Nephron progenitor cell (in vitro differentiated cells): ENCODE measurements at regions not wholly inside any gene's neighbourhood (a gene's known extent, or its start where the extent isn't known, plus 50 kb on each side); places are given as distances from the start of the nearest gene placed in this dataset.

Experiments used
- DNase-seq: peaks from one replicate; pipeline ENCODE4 v3.0.0; 2021
- H3K27ac Mint-ChIP-seq: 2 replicates; pipeline ENCODE4 v1.8.0; 2021; ENCODE audit warnings: mild to moderate bottlenecking, moderate library complexity, mixed read lengths
- H3K27me3 Mint-ChIP-seq: 2 replicates; pipeline ENCODE4 v1.8.0; 2021; ENCODE audit warnings: mild to moderate bottlenecking, low read depth, mixed read lengths; ENCODE audit not compliant: poor library complexity
- H3K36me3 Mint-ChIP-seq: 2 replicates; pipeline ENCODE4 v1.8.0; 2021; ENCODE audit warnings: low read depth, mixed read lengths
- H3K4me1 Mint-ChIP-seq: 2 replicates; pipeline ENCODE4 v1.8.0; 2021; ENCODE audit warnings: mixed read lengths
- H3K4me3 Mint-ChIP-seq: 2 replicates; pipeline ENCODE4 v1.8.0; 2021; ENCODE audit warnings: mild to moderate bottlenecking, moderate library complexity, mixed read lengths
- H3K9me3 Mint-ChIP-seq: 2 replicates; pipeline ENCODE4 v1.8.0; 2021; ENCODE audit warnings: mild to moderate bottlenecking, moderate library complexity, mixed read lengths
- TF ChIP-seq, protein P1 (sequence below): fragments of 200-600 bp; sonication (generic); IDR thresholded peaks from 2 replicates; pipeline ENCODE4 v1.5.0; 2021; ENCODE audit warnings: antibody characterized with exemption

DNA sequence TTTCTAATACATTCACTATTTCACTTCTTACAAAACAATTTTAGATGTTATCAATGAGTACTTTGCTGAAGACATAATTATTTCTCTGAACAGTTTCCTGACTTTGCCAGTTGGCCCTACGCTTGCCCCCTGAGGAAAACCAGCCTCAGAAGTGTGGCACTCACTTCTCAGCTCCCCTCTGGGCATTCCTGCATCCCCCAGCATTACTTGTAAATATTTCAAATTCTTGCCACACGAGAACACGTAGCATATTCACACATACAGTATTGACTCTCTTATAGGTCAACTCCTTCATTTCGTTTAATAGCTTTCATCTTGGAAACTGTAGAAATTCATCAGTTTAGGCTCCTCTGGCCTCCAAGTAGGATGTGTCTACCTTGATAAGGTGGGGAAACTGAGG, 65.2 kb downstream of the OTX2 start:
- Mint-ChIP-seq H3K4me3 (no peak overlapping the region), H3K4me1 (no peaks in the 10 kb centered on the region), H3K27me3 (peaks cover 11% of the 10 kb centered on the region), H3K9me3 (no peaks in the 10 kb centered on the region), H3K36me3 (no peaks in the 10 kb centered on the region), H3K27ac (no peak overlapping the region)
- no peak for DNase-seq
- TF ChIP-seq, protein P1, sequence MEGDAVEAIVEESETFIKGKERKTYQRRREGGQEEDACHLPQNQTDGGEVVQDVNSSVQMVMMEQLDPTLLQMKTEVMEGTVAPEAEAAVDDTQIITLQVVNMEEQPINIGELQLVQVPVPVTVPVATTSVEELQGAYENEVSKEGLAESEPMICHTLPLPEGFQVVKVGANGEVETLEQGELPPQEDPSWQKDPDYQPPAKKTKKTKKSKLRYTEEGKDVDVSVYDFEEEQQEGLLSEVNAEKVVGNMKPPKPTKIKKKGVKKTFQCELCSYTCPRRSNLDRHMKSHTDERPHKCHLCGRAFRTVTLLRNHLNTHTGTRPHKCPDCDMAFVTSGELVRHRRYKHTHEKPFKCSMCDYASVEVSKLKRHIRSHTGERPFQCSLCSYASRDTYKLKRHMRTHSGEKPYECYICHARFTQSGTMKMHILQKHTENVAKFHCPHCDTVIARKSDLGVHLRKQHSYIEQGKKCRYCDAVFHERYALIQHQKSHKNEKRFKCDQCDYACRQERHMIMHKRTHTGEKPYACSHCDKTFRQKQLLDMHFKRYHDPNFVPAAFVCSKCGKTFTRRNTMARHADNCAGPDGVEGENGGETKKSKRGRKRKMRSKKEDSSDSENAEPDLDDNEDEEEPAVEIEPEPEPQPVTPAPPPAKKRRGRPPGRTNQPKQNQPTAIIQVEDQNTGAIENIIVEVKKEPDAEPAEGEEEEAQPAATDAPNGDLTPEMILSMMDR, result no peak

DNA sequence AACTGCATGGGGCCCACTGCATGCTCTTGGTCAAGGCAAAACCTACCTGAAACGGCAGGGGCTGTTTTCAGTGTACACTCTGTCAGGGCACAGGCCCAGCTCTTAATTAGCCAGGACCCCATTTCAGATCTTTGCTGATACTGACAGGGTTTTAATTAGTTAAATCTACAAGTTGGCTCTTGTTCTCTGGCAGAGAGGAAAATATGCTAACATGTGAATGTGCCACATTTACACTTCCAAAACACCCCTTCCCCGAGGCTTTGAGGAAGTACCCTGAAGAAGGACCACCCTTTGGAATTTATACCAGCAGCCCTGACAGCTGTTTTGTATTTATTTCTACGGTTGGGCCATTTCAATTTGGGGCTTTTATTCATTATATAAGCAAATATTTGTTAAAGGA, 66.3 kb downstream of the OTX2 start:
- no peak overlapping the region for H3K27ac Mint-ChIP-seq
- H3K4me1 Mint-ChIP-seq, result no peaks in the 10 kb centered on the region
- no peak for DNase-seq
- peaks cover 8% of the 10 kb centered on the region for H3K27me3 Mint-ChIP-seq
- H3K4me3 Mint-ChIP-seq, result no peak overlapping the region
- H3K9me3 Mint-ChIP-seq, result no peaks in the 10 kb centered on the region
- no peaks in the 10 kb centered on the region for H3K36me3 Mint-ChIP-seq
- TF ChIP-seq, protein P1, result no peak

DNA sequence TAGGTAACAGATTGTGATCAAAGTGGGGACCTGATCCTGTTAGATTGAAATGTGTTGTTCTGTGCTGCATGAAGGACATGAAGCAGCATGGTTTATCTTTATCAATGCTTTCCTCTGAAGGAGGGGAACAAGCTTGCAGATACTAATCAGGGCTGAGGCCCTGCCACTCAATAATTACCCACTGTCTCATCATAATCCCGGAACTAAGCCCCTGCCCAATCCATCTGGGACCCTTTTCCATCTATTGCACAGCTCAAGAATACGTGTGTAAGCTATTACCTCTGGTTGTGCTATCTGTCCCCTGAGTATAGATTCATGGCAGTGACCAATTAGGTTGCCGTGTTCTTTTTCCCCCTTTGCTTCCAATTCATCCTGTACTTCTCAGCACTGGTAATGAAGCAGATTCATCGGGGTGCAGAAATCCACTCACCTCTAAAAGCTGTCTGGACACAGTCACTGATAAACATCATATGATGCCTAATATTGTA, 67.8 kb downstream of the OTX2 start:
- Mint-ChIP-seq H3K27ac (no peak overlapping the region), H3K4me1 (no peaks in the 10 kb centered on the region), H3K4me3 (no peak overlapping the region), H3K36me3 (no peaks in the 10 kb centered on the region), H3K9me3 (no peaks in the 10 kb centered on the region), H3K27me3 (peaks cover 15% of the 10 kb centered on the region)
- TF ChIP-seq, protein P1, result no peak
- DNase-seq, result no peak

DNA sequence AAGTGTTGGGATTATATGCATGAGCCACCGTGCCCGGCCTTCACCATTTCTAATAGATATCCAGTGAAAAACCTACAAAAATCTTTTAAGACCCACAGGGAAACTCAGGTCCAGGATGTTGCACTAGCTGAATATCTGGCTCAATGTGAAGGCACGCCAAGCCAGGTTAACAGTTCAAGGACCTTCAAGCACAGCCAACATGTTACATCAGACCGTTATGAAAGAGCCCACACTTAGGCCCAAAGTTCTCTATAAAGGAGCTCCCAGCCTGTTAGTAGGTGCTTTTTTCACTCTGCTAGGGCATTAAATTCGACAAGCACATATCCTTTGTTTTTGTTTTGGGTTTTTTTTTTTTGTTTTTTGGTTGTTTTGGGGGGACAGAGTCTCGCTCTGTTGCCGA, 69.0 kb downstream of the OTX2 start:
- TF ChIP-seq, protein P1, result no peak
- Mint-ChIP-seq H3K4me1 (no peaks in the 10 kb centered on the region), H3K27me3 (peaks cover 16% of the 10 kb centered on the region), H3K4me3 (no peak overlapping the region), H3K36me3 (no peaks in the 10 kb centered on the region), H3K27ac (no peak overlapping the region), H3K9me3 (no peaks in the 10 kb centered on the region)
- no peak for DNase-seq

DNA sequence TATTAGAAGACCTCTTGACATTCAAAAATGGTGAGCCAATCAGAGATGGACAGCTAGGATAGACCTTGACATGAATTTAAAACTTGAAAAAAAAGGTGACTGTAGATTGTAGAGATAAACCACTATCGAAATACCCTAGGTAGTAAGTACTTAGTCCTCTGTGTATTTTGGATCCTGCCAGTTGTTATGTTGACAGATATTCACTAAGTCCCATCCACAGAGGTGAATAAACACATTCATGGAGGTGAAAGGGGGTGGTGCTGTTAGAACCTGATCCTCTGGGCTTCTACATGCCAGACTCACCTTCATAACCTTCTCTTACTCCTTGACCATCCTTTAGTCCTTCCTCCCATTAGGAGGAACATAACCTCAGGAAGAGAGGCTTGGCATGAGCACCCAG, 72.3 kb downstream of the OTX2 start:
- Mint-ChIP-seq H3K27ac (no peak overlapping the region), H3K9me3 (no peaks in the 10 kb centered on the region), H3K36me3 (no peaks in the 10 kb centered on the region), H3K4me3 (no peak overlapping the region), H3K27me3 (peaks cover 31% of the 10 kb centered on the region), H3K4me1 (no peaks in the 10 kb centered on the region)
- TF ChIP-seq, protein P1, result no peak
- no peak for DNase-seq

DNA sequence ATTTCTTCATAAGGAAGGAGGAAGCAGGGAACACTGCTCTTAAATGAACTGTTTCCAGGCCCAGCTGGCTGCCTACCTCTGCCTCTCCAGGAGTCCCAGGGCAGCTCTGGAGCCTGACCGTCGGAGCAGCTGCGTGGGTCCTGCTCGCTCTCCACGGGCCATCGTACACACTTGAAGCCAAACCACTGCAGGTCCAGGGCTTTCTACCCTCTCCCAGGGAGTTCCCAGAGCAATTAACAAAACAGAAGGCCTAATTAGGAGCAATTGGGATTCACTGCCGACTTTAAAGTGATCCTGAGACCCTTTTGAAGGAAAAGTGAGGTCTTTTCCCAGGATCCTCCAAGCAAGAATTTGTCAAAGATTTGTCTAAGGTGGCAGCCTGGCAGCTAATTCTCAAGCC, 76.9 kb downstream of the OTX2 start:
- DNase-seq, result no peak
- TF ChIP-seq, protein P1, result no peak
- Mint-ChIP-seq H3K27me3 (peaks cover 62% of the 10 kb centered on the region), H3K4me3 (no peak overlapping the region), H3K4me1 (peaks cover 8% of the 10 kb centered on the region), H3K36me3 (no peaks in the 10 kb centered on the region), H3K9me3 (no peaks in the 10 kb centered on the region), H3K27ac (no peak overlapping the region)
